GM23248 (cell line): ENCODE measurements at regions not wholly inside any gene's neighbourhood (a gene's known extent, or its start where the extent isn't known, plus 50 kb on each side); places are given as distances from the start of the nearest gene placed in this dataset.

Experiments used
- DNase-seq: peaks from one replicate; pipeline ENCODE4 v3.0.0-alpha.2; 2015
- H2AFZ ChIP-seq: fragments of 200-600 bp; sonication (generic); 2 replicates; pipeline ENCODE4 v1.6.1; 2016; ENCODE audit warnings: antibody characterized with exemption
- H3F3A ChIP-seq: fragments of 200-600 bp; sonication (generic); 2 replicates; pipeline ENCODE4 v1.6.1; 2016; ENCODE audit warnings: mild to moderate bottlenecking, antibody characterized with exemption, mixed run types; ENCODE audit not compliant: insufficient read depth
- H3K27ac ChIP-seq: fragments of 200-600 bp; sonication (generic); 2 replicates; pipeline ENCODE4 v1.5.1; 2016; ENCODE audit warnings: mild to moderate bottlenecking
- H3K27me3 ChIP-seq: fragments of 200-600 bp; sonication (generic); replicated peaks from 2 replicates; pipeline ENCODE4 v1.6.1; 2016; ENCODE audit warnings: mild to moderate bottlenecking; ENCODE audit not compliant: insufficient read depth
- H3K36me3 ChIP-seq: fragments of 200-600 bp; sonication (generic); 2 replicates; pipeline ENCODE4 v1.6.1; 2016; ENCODE audit warnings: low read depth, mild to moderate bottlenecking
- H3K4me1 ChIP-seq: fragments of 200-600 bp; sonication (generic); 2 replicates; pipeline ENCODE4 v1.6.1; 2016; ENCODE audit warnings: mild to moderate bottlenecking; ENCODE audit not compliant: insufficient read depth
- H3K4me2 ChIP-seq: fragments of 200-600 bp; sonication (generic); one replicate; pipeline ENCODE4 v1.6.1; 2016; ENCODE audit warnings: mild to moderate bottlenecking; ENCODE audit not compliant: unreplicated experiment
- H3K4me3 ChIP-seq: fragments of 200-600 bp; sonication (generic); 2 replicates; pipeline ENCODE4 v1.5.1; 2016; ENCODE audit warnings: mild to moderate bottlenecking
- H3K79me2 ChIP-seq: fragments of 200-600 bp; sonication (generic); 2 replicates; pipeline ENCODE4 v1.6.1; 2016; ENCODE audit warnings: mild to moderate bottlenecking; ENCODE audit not compliant: insufficient read depth
- H3K9ac ChIP-seq: fragments of 200-600 bp; sonication (generic); 2 replicates; pipeline ENCODE4 v1.6.1; 2016; ENCODE audit warnings: mild to moderate bottlenecking
- H3K9me2 ChIP-seq: fragments of 200-600 bp; sonication (generic); 2 replicates; pipeline ENCODE4 v1.6.1; 2016; ENCODE audit warnings: mixed run types, mild to moderate bottlenecking, moderate library complexity; ENCODE audit not compliant: insufficient read depth
- H3K9me3 ChIP-seq: fragments of 200-600 bp; sonication (generic); one replicate; pipeline ENCODE4 v1.6.1; 2017; ENCODE audit warnings: low read depth
- H4K20me1 ChIP-seq: fragments of 200-600 bp; sonication (generic); 2 replicates; pipeline ENCODE4 v1.6.0; 2016; ENCODE audit not compliant: insufficient read depth
- EZH2 ChIP-seq: fragments of 200-600 bp; sonication (generic); IDR thresholded peaks from 2 replicates; pipeline ENCODE4 v1.6.1; 2018; ENCODE audit warnings: antibody characterized with exemption, mild to moderate bottlenecking; ENCODE audit not compliant: insufficient read depth, poor library complexity, severe bottlenecking
- EZH2phosphoT487 ChIP-seq: fragments of 200-600 bp; sonication (generic); IDR thresholded peaks from 2 replicates; pipeline ENCODE4 v1.6.1; 2018; ENCODE audit warnings: antibody characterized with exemption, moderate library complexity, mild to moderate bottlenecking, low read depth; ENCODE audit not compliant: insufficient read depth
- WGBS, 2 experiments: methylation state at CpG; one replicate each; pipeline ENCODE4 v1.1.6; 2015 to 2017; ENCODE audit warnings: low lambda C conversion rate in 2 of 2, low coverage in 1 of 2; ENCODE audit errors: missing lambda C conversion rate in 2 of 2; 5-methylcytosine and 5-hydroxymethylcytosine counted together
- in situ Hi-C: fragments of 300-500 bp; cut with MboI; formaldehyde crosslinking; loops from 2 replicates; pipeline ENCODE4 v1.15.0; 2020

DNA sequence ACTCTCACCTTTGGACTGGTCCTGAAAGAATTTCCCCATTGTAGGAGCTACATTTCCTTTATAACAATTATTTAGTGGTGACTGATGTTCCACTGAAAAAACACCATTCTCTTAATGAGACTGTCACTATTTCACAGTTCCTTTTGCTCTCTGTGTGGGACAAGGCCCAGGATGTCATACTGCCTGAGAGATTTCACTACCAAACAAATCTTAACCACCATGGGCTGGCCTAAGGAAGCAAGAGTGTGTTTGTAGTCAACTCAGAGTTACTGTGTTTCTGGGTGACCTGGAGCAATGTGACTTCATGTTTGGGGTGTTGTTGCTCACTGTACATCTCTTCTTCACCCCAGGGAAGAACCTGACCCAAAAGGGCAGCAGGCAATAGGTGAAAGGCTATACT lies 50.1 kb upstream of the ZNF608 start:
- Histone ChIP-seq H3K4me1 (peaks cover 3% of the 10 kb centered on the region; the same call in 1 of the 2 replicates), H3K79me2 (no peaks in the 10 kb centered on the region), H2AFZ (no peak overlapping the region), H3K27me3 (no peaks in the 10 kb centered on the region; the same call in 1 of the 2 replicates), H4K20me1 (no peaks in the 10 kb centered on the region), H3K9me2 (no peaks in the 10 kb centered on the region), H3K9me3 (no peaks in the 10 kb centered on the region), H3K36me3 (no peaks in the 10 kb centered on the region), H3F3A (peaks cover under 1% of the 10 kb centered on the region), H3K4me3 (no peak overlapping the region), H3K27ac (no peak overlapping the region), H3K9ac (no peak overlapping the region), H3K4me2 (no peak overlapping the region)
- no peak for TF ChIP-seq EZH2
- TF ChIP-seq EZH2phosphoT487 = no peak
- no peak for DNase-seq
- in situ Hi-C loops = no loop called here

DNA sequence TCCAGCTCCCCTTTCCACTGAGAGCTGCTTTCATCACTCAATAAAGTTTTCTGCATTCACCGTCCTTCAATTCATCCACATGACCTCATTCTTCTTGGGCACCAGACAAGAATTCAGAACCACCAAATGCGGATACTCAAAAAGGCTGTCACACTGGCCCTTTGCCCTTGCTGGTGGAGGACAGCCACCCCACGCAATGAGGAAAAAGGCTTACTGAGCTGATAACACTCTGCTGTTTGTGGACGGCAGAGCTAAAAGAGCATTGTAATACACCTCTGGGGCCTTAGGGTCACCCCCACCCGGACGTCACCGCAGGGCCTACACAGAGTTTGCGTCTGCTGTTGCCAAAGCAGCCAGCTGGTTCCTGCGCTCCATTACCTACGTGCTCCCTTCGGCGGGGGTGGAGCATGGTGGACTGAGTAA lies 51.2 kb upstream of the ZNF608 start:
- Histone ChIP-seq H3K4me1 (no peaks in the 10 kb centered on the region), H3K27ac (no peak overlapping the region), H3K9me3 (no peaks in the 10 kb centered on the region), H3K4me2 (no peak overlapping the region), H3K27me3 (no peaks in the 10 kb centered on the region; the same call in 1 of the 2 replicates), H3K4me3 (no peak overlapping the region), H4K20me1 (no peaks in the 10 kb centered on the region), H3K79me2 (no peaks in the 10 kb centered on the region), H3K9ac (no peak overlapping the region), H3K36me3 (no peaks in the 10 kb centered on the region), H3F3A (no peaks in the 10 kb centered on the region), H3K9me2 (no peaks in the 10 kb centered on the region), H2AFZ (no peak overlapping the region)
- DNase-seq = peak; percentile 20
- in situ Hi-C loops = no loop called here
- TF ChIP-seq EZH2phosphoT487 (no peak), EZH2 (no peak)
- WGBS, 2 experiments = 72 to 73% methylated on average over 12 of the region's 12 CpGs

DNA sequence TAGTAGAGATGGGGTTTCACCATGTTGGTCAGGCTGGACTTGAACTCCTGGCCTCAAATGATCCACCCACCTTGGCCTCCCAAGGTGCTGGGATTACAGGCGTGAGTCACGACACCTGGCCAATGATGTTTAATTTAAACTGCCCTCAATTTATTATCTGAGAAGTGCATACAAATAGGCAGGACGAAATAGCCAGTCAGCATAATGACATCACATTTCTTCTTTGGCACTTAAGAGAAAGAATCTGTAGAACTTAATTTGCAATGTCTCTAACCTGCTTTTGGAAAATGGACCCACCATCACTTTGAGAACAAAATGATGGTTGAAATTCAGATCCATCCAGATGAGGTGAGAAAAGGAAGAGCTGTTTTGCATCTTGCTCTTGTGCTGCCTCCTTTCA lies 52.5 kb upstream of the ZNF608 start:
- in situ Hi-C loops = no loop called here
- no peaks in the 10 kb centered on the region for H3F3A ChIP-seq
- 81 to 85% methylated on average over 3 of the region's 3 CpGs for WGBS, 2 experiments

DNA sequence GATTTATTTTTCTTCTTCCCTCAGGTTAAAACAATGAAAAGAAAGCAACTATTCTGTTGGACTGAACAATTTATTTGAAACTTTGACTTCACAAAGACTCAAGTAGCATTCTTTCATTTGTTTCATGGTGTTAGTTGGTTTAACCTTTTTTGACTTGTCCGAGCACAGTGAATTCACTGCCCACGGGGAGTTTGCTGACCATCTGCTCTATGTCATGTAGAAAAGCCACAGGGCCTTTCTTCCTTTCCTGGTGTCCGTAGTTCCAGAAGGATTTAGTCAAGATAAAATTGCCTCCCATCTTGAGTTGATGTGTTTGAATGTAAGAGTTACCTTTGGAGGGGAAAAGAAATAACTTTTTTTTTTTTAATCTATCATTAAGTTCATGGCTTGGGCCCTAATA lies 55.1 kb upstream of the ZNF608 start:
- Histone ChIP-seq H2AFZ (no peak overlapping the region), H3K36me3 (no peaks in the 10 kb centered on the region), H3K79me2 (no peaks in the 10 kb centered on the region), H3K4me2 (no peak overlapping the region), H3K4me3 (no peak overlapping the region), H3K27me3 (no peaks in the 10 kb centered on the region), H4K20me1 (no peaks in the 10 kb centered on the region), H3K27ac (no peak overlapping the region), H3F3A (no peaks in the 10 kb centered on the region), H3K9ac (no peak overlapping the region), H3K9me2 (no peaks in the 10 kb centered on the region), H3K4me1 (no peaks in the 10 kb centered on the region), H3K9me3 (no peaks in the 10 kb centered on the region)
- 81 to 88% methylated on average over 3 of the region's 3 CpGs for WGBS, 2 experiments
- no peak for DNase-seq
- TF ChIP-seq EZH2 = no peak
- no peak for TF ChIP-seq EZH2phosphoT487
- in situ Hi-C loops = no loop called here

More for the DNA sequence above, 52.5 kb upstream of the ZNF608 start:
- Histone ChIP-seq H3K36me3 (no peaks in the 10 kb centered on the region), H3K4me3 (no peak overlapping the region), H3K27ac (no peak overlapping the region), H3K27me3 (no peaks in the 10 kb centered on the region; the same call in 1 of the 2 replicates), H3K9me3 (no peaks in the 10 kb centered on the region), H3K9ac (no peak overlapping the region), H4K20me1 (no peaks in the 10 kb centered on the region), H3K4me1 (no peaks in the 10 kb centered on the region), H3K79me2 (no peaks in the 10 kb centered on the region), H3K9me2 (no peaks in the 10 kb centered on the region), H2AFZ (no peak overlapping the region), H3K4me2 (no peak overlapping the region)
- TF ChIP-seq EZH2phosphoT487 = no peak
- no peak for TF ChIP-seq EZH2
- DNase-seq = no peak
